ES-I3 (cell line): ENCODE measurements at regions not wholly inside any gene's neighbourhood (a gene's known extent, or its start where the extent isn't known, plus 50 kb on each side); places are given as distances from the start of the nearest gene placed in this dataset.
"Not testable (repeated sequence)": the region's sequence is repeated elsewhere in the genome, so short reads cannot be mapped to it uniquely, and the experiment has no call there.

Experiments used
- H3K36me3 ChIP-seq: 2 replicates; pipeline ENCODE4 v1.6.1; 2013; ENCODE audit warnings: mild to moderate bottlenecking, low read length, control low read depth, moderate library complexity; ENCODE audit not compliant: insufficient read depth
- H3K4me1 ChIP-seq: 2 replicates; pipeline ENCODE4 v1.6.1; 2013; ENCODE audit warnings: mild to moderate bottlenecking, control low read depth, low read length; ENCODE audit not compliant: insufficient read depth
- H3K9ac ChIP-seq: 2 replicates; pipeline ENCODE4 v1.6.1; 2013; ENCODE audit warnings: low read depth, mild to moderate bottlenecking, low read length, moderate library complexity
- H3K9me3 ChIP-seq: 2 replicates; pipeline ENCODE4 v1.6.1; 2013; ENCODE audit warnings: mild to moderate bottlenecking, low read length, moderate library complexity; ENCODE audit not compliant: control insufficient read depth, insufficient read depth

DNA sequence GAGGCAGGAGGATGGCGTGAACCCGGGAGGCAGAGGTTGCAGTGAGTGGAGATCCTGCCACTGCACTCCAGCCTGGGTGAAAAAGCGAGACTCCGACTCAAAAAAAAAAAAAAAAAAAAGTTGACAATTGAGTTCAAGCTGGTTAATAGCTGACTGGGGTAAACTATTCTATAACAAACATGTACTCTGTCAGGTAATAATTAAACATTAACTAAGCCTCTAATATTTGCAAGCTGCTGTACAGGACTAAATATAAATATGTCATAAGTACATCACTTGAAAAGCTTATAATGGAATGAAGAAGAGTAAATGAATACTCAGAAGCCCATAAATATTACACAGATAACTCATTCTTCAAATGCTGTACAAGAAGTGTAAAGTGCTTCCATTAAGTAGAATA lies 190.4 kb upstream of the CRIM1 start:
- H3K9ac ChIP-seq: no peak overlapping the region
- H3K36me3 ChIP-seq: no peaks in the 10 kb centered on the region
- H3K9me3 ChIP-seq: no peaks in the 10 kb centered on the region
- H3K4me1 ChIP-seq: no peaks in the 10 kb centered on the region

- H3K4me1 ChIP-seq: no peaks in the 10 kb centered on the region
- no peaks in the 10 kb centered on the region for H3K9me3 ChIP-seq
- H3K9ac ChIP-seq: no peak overlapping the region
- H3K36me3 ChIP-seq: no peaks in the 10 kb centered on the region
Observed at GRCh38 chr2:36163520-36164254, 191.9 kb upstream of the CRIM1 start.

DNA sequence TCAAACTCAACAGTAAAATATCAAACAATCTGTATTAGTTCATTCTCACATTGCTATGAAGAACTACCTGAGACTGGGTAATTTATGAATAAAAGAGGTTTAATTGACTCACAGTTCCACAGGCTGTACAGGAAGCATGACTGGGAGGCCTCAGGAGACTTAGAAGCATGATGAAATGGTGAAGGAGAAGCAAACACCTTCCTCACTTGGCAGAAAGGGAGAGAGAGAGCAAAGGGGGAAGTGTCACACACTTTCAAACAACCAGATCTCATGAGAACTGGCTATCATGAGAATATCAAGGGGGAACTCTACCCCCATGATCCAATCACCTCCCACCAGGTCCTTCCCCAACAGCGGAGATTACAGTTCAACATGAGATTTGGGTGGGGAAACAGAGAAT lies 198.5 kb upstream of the CRIM1 start:
- not testable (repeated sequence) for H3K9me3 ChIP-seq, H3K9ac ChIP-seq, H3K36me3 ChIP-seq, H3K4me1 ChIP-seq

DNA sequence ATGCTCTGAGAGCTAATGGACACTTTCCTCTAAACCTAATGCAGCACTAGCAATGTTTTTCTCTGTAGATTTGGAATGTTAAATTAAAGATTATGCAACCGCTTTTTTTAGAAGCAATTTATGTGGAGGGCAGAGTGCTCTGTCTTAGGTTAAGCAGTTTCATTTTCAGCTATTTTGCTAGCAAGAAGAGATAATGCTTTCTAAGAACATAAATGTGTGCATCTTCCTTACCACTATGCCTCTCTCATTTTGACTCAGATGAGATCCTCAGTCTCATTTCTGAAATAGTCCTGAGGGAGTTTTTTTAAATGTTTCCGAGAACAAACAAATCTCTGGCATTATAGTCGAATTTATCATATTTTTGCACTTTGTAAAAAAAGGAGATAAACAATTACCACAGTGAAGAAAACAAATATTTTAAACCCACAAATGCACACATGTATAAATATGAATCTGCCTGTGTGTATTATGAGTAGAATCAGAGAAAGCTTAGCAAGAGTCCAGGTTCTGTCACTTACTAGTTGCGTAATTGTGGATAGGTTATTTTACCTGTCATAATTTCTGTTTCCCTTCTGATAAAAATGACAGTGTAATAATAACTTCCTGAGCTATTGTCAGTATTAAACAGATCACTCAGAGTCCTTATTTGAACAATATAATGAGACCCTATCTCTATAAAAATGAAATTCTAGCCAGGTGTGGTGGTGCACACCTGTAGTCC lies 207.7 kb upstream of the CRIM1 start:
- no peaks in the 10 kb centered on the region; the same call in 1 of the 2 replicates for H3K4me1 ChIP-seq
- H3K9me3 ChIP-seq: no peaks in the 10 kb centered on the region
- H3K9ac ChIP-seq: no peak overlapping the region
- no peaks in the 10 kb centered on the region for H3K36me3 ChIP-seq

GRCh38 chr2:36146765-36147164 lies 208.8 kb upstream of the CRIM1 start:
- Histone ChIP-seq H3K9ac (no peak overlapping the region), H3K9me3 (no peaks in the 10 kb centered on the region), H3K36me3 (no peaks in the 10 kb centered on the region), H3K4me1 (no peaks in the 10 kb centered on the region; the same call in 1 of the 2 replicates)

DNA sequence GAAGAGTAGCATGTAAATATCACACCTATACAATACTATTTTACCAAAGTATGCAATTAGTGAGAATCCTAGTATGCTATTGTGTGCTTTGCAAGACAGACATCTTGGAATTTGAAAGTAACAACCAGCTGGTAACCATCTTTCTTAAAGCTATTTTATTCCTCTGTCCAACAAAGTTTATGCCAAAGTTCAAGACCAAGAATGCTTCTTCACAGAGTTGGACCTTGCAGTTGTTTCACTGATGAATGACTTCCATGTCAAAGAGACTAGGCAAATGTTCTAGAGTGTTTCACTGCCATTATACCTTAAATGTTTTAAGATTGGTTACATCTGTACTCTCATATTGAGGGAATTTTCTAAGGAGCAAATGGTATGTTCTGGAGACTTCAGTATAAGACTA lies 215.2 kb upstream of the CRIM1 start:
- H3K4me1 ChIP-seq: no peaks in the 10 kb centered on the region
- no peaks in the 10 kb centered on the region for H3K9me3 ChIP-seq
- no peak overlapping the region for H3K9ac ChIP-seq
- H3K36me3 ChIP-seq: no peaks in the 10 kb centered on the region

- H3K9ac ChIP-seq: no peak overlapping the region
- no peaks in the 10 kb centered on the region for H3K9me3 ChIP-seq
- H3K4me1 ChIP-seq: no peaks in the 10 kb centered on the region
- H3K36me3 ChIP-seq: no peaks in the 10 kb centered on the region
Observed at GRCh38 chr2:36137612-36138011, 218.0 kb upstream of the CRIM1 start.

GRCh38 chr2:36134281-36134680 lies 221.3 kb upstream of the CRIM1 start:
- H3K4me1 ChIP-seq: no peaks in the 10 kb centered on the region
- no peak overlapping the region for H3K9ac ChIP-seq
- H3K36me3 ChIP-seq: no peaks in the 10 kb centered on the region
- H3K9me3 ChIP-seq: no peaks in the 10 kb centered on the region

- Histone ChIP-seq H3K36me3 (no peaks in the 10 kb centered on the region), H3K9me3 (no peaks in the 10 kb centered on the region), H3K4me1 (no peaks in the 10 kb centered on the region), H3K9ac (no peak overlapping the region)
Observed at GRCh38 chr2:36128359-36128758, 227.2 kb upstream of the CRIM1 start.

GRCh38 chr2:36125702-36126101 lies 229.9 kb upstream of the CRIM1 start:
- H3K36me3 ChIP-seq: no peaks in the 10 kb centered on the region
- H3K9me3 ChIP-seq: no peaks in the 10 kb centered on the region
- H3K9ac ChIP-seq: no peak overlapping the region
- no peaks in the 10 kb centered on the region for H3K4me1 ChIP-seq

DNA sequence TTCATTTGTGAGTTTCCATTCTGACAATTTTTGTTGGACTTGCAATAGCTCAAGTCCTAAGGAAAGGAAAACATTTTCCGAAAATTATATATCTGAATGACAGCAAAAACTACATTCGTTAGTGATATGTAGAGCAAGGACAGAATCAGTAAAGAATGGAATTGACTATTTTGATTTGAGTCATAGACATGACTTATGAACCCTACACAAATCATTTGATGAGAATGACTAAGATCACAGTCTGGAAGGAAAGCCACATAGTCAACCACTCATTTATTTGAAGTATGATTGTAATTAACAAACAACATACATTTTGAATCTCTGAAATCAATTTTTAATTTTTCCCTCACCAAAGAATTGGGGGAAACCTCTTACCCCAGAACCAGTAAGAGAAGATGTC lies 231.6 kb upstream of the CRIM1 start:
- Histone ChIP-seq H3K4me1 (no peaks in the 10 kb centered on the region), H3K9ac (no peak overlapping the region), H3K9me3 (no peaks in the 10 kb centered on the region; the same call in 1 of the 2 replicates), H3K36me3 (no peaks in the 10 kb centered on the region)

GRCh38 chr2:36097022-36097421 lies 258.6 kb upstream of the CRIM1 start:
- Histone ChIP-seq H3K36me3 (no peaks in the 10 kb centered on the region), H3K4me1 (no peaks in the 10 kb centered on the region), H3K9ac (no peak overlapping the region), H3K9me3 (no peaks in the 10 kb centered on the region)

GRCh38 chr2:36091844-36092741 lies 263.5 kb upstream of the CRIM1 start:
- H3K9me3 ChIP-seq, H3K9ac ChIP-seq, H3K36me3 ChIP-seq, H3K4me1 ChIP-seq: not testable (repeated sequence)

DNA sequence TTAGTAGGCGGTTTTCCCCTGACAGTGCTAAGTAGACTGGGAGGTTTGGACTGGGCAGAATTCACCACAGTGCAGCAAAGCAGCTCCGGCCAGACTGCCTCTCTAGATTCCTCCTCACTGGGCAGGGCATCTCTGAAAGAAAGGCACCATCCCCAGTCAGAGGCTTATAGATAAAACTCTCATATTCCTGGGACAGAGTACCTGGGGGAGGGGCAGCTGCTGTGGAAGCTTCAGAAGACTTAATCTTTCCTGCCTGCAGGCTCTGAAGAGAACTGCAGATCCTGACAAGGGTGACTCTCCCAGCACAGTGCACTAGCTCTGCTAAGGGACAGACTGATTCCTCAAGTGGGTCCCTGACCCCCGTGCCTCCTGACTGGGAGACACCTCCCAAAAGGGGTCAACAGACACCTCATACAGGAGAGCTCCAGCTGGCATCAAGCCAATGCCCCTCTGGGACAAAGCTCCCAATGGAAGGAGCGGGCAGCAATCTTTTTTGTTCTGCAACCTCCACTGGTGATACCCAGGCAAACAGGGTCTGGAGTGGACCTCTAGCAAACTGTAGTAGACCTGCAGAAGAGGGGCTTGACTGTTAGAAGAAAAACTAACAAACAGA lies 266.8 kb upstream of the CRIM1 start:
- Histone ChIP-seq H3K36me3 (no peaks in the 10 kb centered on the region), H3K4me1 (no peaks in the 10 kb centered on the region), H3K9me3 (no peaks in the 10 kb centered on the region; the same call in 1 of the 2 replicates), H3K9ac (no peak overlapping the region)
